ENCODE measurements at regions not wholly inside any gene's neighbourhood (a gene's known extent, or its start where the extent isn't known, plus 50 kb on each side); places are given as distances from the start of the nearest gene placed in this dataset.

- no peak for DNase-seq
- Histone ChIP-seq H4K20me1 (ENCODE audit: insufficient read depth, low read depth, low read length) (no peaks in the 10 kb centered on the region), H3K27me3 (ENCODE audit: low read length) (no peaks in the 10 kb centered on the region), H3K9ac (ENCODE audit: low read length) (no peak overlapping the region), H3K36me3 (ENCODE audit: insufficient read depth, low read length) (no peaks in the 10 kb centered on the region), H3K79me2 (ENCODE audit: low read length) (no peaks in the 10 kb centered on the region), H3K4me2 (ENCODE audit: low read depth, low read length, poor library complexity, severe bottlenecking) (no peak overlapping the region), H3K4me3 (ENCODE audit: low read length) (no peak overlapping the region), H3K9me3 (ENCODE audit: low read length) (no peaks in the 10 kb centered on the region), H2AFZ (ENCODE audit: low read length) (no peak overlapping the region), H3K27ac (ENCODE audit: low read length) (no peak overlapping the region), H3K9me2 (replicated peaks; ENCODE audit: insufficient read depth, low read length) (no peaks in the 10 kb centered on the region), H3K4me1 (ENCODE audit: low read length) (no peaks in the 10 kb centered on the region)
Observed at GRCh38 chrX:145484740-145485139, 237.4 kb downstream of the SPANXN1 start.

- Histone ChIP-seq H3K36me3 (ENCODE audit: insufficient read depth, low read length) (no peaks in the 10 kb centered on the region), H3K79me2 (ENCODE audit: low read length) (no peaks in the 10 kb centered on the region), H3K9me3 (ENCODE audit: low read length) (no peaks in the 10 kb centered on the region), H3K9ac (ENCODE audit: low read length) (peak overlapping the region; percentile 67), H3K27ac (ENCODE audit: low read length) (peak overlapping the region; percentile 96), H2AFZ (ENCODE audit: low read length) (peak overlapping the region; percentile 23; the same call in 1 of the 2 replicates), H3K9me2 (replicated peaks; ENCODE audit: insufficient read depth, low read length) (no peaks in the 10 kb centered on the region), H3K4me2 (ENCODE audit: low read depth, low read length, poor library complexity, severe bottlenecking) (peak overlapping the region; percentile 72), H4K20me1 (ENCODE audit: insufficient read depth, low read depth, low read length) (no peaks in the 10 kb centered on the region), H3K4me3 (ENCODE audit: low read length) (peak overlapping the region; percentile 47; the same call in 1 of the 2 replicates), H3K4me1 (ENCODE audit: low read length) (peaks cover 44% of the 10 kb centered on the region), H3K27me3 (ENCODE audit: low read length) (no peaks in the 10 kb centered on the region)
- peak; percentile 79 for DNase-seq
Observed at GRCh38 chrX:145502670-145503069, 255.4 kb downstream of the SPANXN1 start.

GRCh38 chrX:145506214-145506613 lies 258.9 kb downstream of the SPANXN1 start:
- no peak for DNase-seq
- Histone ChIP-seq H3K4me1 (ENCODE audit: low read length) (peaks cover 45% of the 10 kb centered on the region), H3K4me3 (ENCODE audit: low read length) (no peak overlapping the region), H3K27me3 (ENCODE audit: low read length) (no peaks in the 10 kb centered on the region), H3K9ac (ENCODE audit: low read length) (no peak overlapping the region), H3K79me2 (ENCODE audit: low read length) (no peaks in the 10 kb centered on the region), H3K4me2 (ENCODE audit: low read depth, low read length, poor library complexity, severe bottlenecking) (no peak overlapping the region), H2AFZ (ENCODE audit: low read length) (0 out of 2 replicates have a peak overlapping the region, but pooled peaks have one; percentile 49), H3K27ac (ENCODE audit: low read length) (no peak overlapping the region), H4K20me1 (ENCODE audit: insufficient read depth, low read depth, low read length) (no peaks in the 10 kb centered on the region), H3K9me3 (ENCODE audit: low read length) (0 out of 2 replicates have a peak, but pooled peaks cover 3% of the 10 kb centered on the region), H3K9me2 (replicated peaks; ENCODE audit: insufficient read depth, low read length) (no peaks in the 10 kb centered on the region), H3K36me3 (ENCODE audit: insufficient read depth, low read length) (no peaks in the 10 kb centered on the region; the same call in 1 of the 2 replicates)

- Histone ChIP-seq H3K9me3 (ENCODE audit: low read length) (no peaks in the 10 kb centered on the region), H3K4me3 (ENCODE audit: low read length) (no peak overlapping the region), H3K27me3 (ENCODE audit: low read length) (no peaks in the 10 kb centered on the region), H3K79me2 (ENCODE audit: low read length) (no peaks in the 10 kb centered on the region), H3K27ac (ENCODE audit: low read length) (no peak overlapping the region), H3K36me3 (ENCODE audit: insufficient read depth, low read length) (no peaks in the 10 kb centered on the region), H2AFZ (ENCODE audit: low read length) (no peak overlapping the region), H3K4me2 (ENCODE audit: low read depth, low read length, poor library complexity, severe bottlenecking) (no peak overlapping the region), H3K9ac (ENCODE audit: low read length) (no peak overlapping the region), H4K20me1 (ENCODE audit: insufficient read depth, low read depth, low read length) (no peaks in the 10 kb centered on the region), H3K9me2 (replicated peaks; ENCODE audit: insufficient read depth, low read length) (no peaks in the 10 kb centered on the region), H3K4me1 (ENCODE audit: low read length) (peaks cover 11% of the 10 kb centered on the region)
- no peak for DNase-seq
Observed at GRCh38 chrX:145524931-145525330, 277.6 kb downstream of the SPANXN1 start.

- Histone ChIP-seq H3K4me1 (ENCODE audit: low read length) (peaks cover 7% of the 10 kb centered on the region), H3K27me3 (ENCODE audit: low read length) (no peaks in the 10 kb centered on the region), H3K9me3 (ENCODE audit: low read length) (no peaks in the 10 kb centered on the region), H4K20me1 (ENCODE audit: insufficient read depth, low read depth, low read length) (no peaks in the 10 kb centered on the region), H3K79me2 (ENCODE audit: low read length) (no peaks in the 10 kb centered on the region), H3K4me3 (ENCODE audit: low read length) (no peak overlapping the region), H2AFZ (ENCODE audit: low read length) (0 out of 2 replicates have a peak overlapping the region, but pooled peaks have one; percentile 58), H3K4me2 (ENCODE audit: low read depth, low read length, poor library complexity, severe bottlenecking) (no peak overlapping the region), H3K9me2 (replicated peaks; ENCODE audit: insufficient read depth, low read length) (no peaks in the 10 kb centered on the region), H3K36me3 (ENCODE audit: insufficient read depth, low read length) (no peaks in the 10 kb centered on the region), H3K9ac (ENCODE audit: low read length) (no peak overlapping the region), H3K27ac (ENCODE audit: low read length) (no peak overlapping the region)
- no peak for DNase-seq
Observed at GRCh38 chrX:145532176-145532780, 285.0 kb downstream of the SPANXN1 start.

- no peak for DNase-seq
- no peak overlapping the region for H3K4me3 ChIP-seq (ENCODE audit: low read length)
- no peaks in the 10 kb centered on the region for H3K36me3 ChIP-seq (ENCODE audit: insufficient read depth, low read length)
- H3K27me3 ChIP-seq (ENCODE audit: low read length): no peaks in the 10 kb centered on the region
- no peak overlapping the region for H3K27ac ChIP-seq (ENCODE audit: low read length)
- H3K4me1 ChIP-seq (ENCODE audit: low read length): peaks cover 7% of the 10 kb centered on the region
- no peaks in the 10 kb centered on the region for H3K9me2 ChIP-seq (replicated peaks; ENCODE audit: insufficient read depth, low read length)
- no peaks in the 10 kb centered on the region for H3K9me3 ChIP-seq (ENCODE audit: low read length)
- H4K20me1 ChIP-seq (ENCODE audit: insufficient read depth, low read depth, low read length): no peaks in the 10 kb centered on the region
- H3K4me2 ChIP-seq (ENCODE audit: low read depth, low read length, poor library complexity, severe bottlenecking): no peak overlapping the region
- no peaks in the 10 kb centered on the region for H3K79me2 ChIP-seq (ENCODE audit: low read length)
- H3K9ac ChIP-seq (ENCODE audit: low read length): no peak overlapping the region
- H2AFZ ChIP-seq (ENCODE audit: low read length): no peak overlapping the region
Observed at GRCh38 chrX:145533534-145533933, 284.1 kb upstream of the SLITRK2 start.

- peak; percentile 73 for DNase-seq
- no peaks in the 10 kb centered on the region for H3K27me3 ChIP-seq (ENCODE audit: low read length)
Observed at GRCh38 chrX:145549496-145549895, 268.1 kb upstream of the SLITRK2 start.

GRCh38 chrX:145552643-145553042 lies 265.0 kb upstream of the SLITRK2 start:
- H3K27me3 ChIP-seq (ENCODE audit: low read length): no peaks in the 10 kb centered on the region
- no peak overlapping the region for H3K4me2 ChIP-seq (ENCODE audit: low read depth, low read length, poor library complexity, severe bottlenecking)
- H3K27ac ChIP-seq (ENCODE audit: low read length): no peak overlapping the region
- no peaks in the 10 kb centered on the region for H3K9me2 ChIP-seq (replicated peaks; ENCODE audit: insufficient read depth, low read length)
- no peaks in the 10 kb centered on the region for H3K79me2 ChIP-seq (ENCODE audit: low read length)
- DNase-seq: peak; percentile 71
- H3K4me3 ChIP-seq (ENCODE audit: low read length): no peak overlapping the region
- no peak overlapping the region for H2AFZ ChIP-seq (ENCODE audit: low read length)
- H3K36me3 ChIP-seq (ENCODE audit: insufficient read depth, low read length): no peaks in the 10 kb centered on the region
- no peak overlapping the region for H3K9ac ChIP-seq (ENCODE audit: low read length)
- peaks cover 4% of the 10 kb centered on the region; the same call in 1 of the 2 replicates for H3K9me3 ChIP-seq (ENCODE audit: low read length)
- peaks cover 16% of the 10 kb centered on the region for H3K4me1 ChIP-seq (ENCODE audit: low read length)
- H4K20me1 ChIP-seq (ENCODE audit: insufficient read depth, low read depth, low read length): no peaks in the 10 kb centered on the region

More at GRCh38 chrX:145549496-145549895, 268.1 kb upstream of the SLITRK2 start:
- H3K9me3 ChIP-seq (ENCODE audit: low read length): peaks cover 4% of the 10 kb centered on the region; the same call in 1 of the 2 replicates
- no peaks in the 10 kb centered on the region for H4K20me1 ChIP-seq (ENCODE audit: insufficient read depth, low read depth, low read length)
- no peak overlapping the region for H3K4me3 ChIP-seq (ENCODE audit: low read length)
- H3K36me3 ChIP-seq (ENCODE audit: insufficient read depth, low read length): no peaks in the 10 kb centered on the region
- no peak overlapping the region for H3K27ac ChIP-seq (ENCODE audit: low read length)
- no peak overlapping the region for H3K9ac ChIP-seq (ENCODE audit: low read length)
- peak overlapping the region; percentile 84; the same call in 1 of the 2 replicates for H2AFZ ChIP-seq (ENCODE audit: low read length)
- H3K4me1 ChIP-seq (ENCODE audit: low read length): peaks cover 31% of the 10 kb centered on the region
- no peaks in the 10 kb centered on the region for H3K9me2 ChIP-seq (replicated peaks; ENCODE audit: insufficient read depth, low read length)
- H3K4me2 ChIP-seq (ENCODE audit: low read depth, low read length, poor library complexity, severe bottlenecking): peak overlapping the region; percentile 41
- H3K79me2 ChIP-seq (ENCODE audit: low read length): no peaks in the 10 kb centered on the region

All from Karpas-422 (cell line).